ENCODE measurements at regions not wholly inside any gene's neighbourhood (a gene's known extent, or its start where the extent isn't known, plus 50 kb on each side); places are given as distances from the start of the nearest gene placed in this dataset.

GRCh38 chr10:29176845-29177832, 111.7 kb upstream of the LYZL1 start (continued):
- TF ChIP-seq STAT1 (IDR thresholded peaks at IDR 0.05; ENCODE audit: unreplicated experiment) (no peak), NANOG (IDR thresholded peaks at IDR 0.05; ENCODE audit: borderline replicate concordance) (no peak), JUNB (IDR thresholded peaks at IDR 0.05; ENCODE audit: unreplicated experiment) (no peak), CREB1 (CRISPR knock-in tag; IDR thresholded peaks at IDR 0.05; ENCODE audit: low read depth) (no peak), EZH2phosphoT487 (IDR thresholded peaks at IDR 0.05; ENCODE audit: unreplicated experiment) (no peak), ZNF331 (CRISPR knock-in tag; IDR thresholded peaks at IDR 0.05; ENCODE audit: low read depth) (no peak)
- TF ChIP-seq, protein P1, sequence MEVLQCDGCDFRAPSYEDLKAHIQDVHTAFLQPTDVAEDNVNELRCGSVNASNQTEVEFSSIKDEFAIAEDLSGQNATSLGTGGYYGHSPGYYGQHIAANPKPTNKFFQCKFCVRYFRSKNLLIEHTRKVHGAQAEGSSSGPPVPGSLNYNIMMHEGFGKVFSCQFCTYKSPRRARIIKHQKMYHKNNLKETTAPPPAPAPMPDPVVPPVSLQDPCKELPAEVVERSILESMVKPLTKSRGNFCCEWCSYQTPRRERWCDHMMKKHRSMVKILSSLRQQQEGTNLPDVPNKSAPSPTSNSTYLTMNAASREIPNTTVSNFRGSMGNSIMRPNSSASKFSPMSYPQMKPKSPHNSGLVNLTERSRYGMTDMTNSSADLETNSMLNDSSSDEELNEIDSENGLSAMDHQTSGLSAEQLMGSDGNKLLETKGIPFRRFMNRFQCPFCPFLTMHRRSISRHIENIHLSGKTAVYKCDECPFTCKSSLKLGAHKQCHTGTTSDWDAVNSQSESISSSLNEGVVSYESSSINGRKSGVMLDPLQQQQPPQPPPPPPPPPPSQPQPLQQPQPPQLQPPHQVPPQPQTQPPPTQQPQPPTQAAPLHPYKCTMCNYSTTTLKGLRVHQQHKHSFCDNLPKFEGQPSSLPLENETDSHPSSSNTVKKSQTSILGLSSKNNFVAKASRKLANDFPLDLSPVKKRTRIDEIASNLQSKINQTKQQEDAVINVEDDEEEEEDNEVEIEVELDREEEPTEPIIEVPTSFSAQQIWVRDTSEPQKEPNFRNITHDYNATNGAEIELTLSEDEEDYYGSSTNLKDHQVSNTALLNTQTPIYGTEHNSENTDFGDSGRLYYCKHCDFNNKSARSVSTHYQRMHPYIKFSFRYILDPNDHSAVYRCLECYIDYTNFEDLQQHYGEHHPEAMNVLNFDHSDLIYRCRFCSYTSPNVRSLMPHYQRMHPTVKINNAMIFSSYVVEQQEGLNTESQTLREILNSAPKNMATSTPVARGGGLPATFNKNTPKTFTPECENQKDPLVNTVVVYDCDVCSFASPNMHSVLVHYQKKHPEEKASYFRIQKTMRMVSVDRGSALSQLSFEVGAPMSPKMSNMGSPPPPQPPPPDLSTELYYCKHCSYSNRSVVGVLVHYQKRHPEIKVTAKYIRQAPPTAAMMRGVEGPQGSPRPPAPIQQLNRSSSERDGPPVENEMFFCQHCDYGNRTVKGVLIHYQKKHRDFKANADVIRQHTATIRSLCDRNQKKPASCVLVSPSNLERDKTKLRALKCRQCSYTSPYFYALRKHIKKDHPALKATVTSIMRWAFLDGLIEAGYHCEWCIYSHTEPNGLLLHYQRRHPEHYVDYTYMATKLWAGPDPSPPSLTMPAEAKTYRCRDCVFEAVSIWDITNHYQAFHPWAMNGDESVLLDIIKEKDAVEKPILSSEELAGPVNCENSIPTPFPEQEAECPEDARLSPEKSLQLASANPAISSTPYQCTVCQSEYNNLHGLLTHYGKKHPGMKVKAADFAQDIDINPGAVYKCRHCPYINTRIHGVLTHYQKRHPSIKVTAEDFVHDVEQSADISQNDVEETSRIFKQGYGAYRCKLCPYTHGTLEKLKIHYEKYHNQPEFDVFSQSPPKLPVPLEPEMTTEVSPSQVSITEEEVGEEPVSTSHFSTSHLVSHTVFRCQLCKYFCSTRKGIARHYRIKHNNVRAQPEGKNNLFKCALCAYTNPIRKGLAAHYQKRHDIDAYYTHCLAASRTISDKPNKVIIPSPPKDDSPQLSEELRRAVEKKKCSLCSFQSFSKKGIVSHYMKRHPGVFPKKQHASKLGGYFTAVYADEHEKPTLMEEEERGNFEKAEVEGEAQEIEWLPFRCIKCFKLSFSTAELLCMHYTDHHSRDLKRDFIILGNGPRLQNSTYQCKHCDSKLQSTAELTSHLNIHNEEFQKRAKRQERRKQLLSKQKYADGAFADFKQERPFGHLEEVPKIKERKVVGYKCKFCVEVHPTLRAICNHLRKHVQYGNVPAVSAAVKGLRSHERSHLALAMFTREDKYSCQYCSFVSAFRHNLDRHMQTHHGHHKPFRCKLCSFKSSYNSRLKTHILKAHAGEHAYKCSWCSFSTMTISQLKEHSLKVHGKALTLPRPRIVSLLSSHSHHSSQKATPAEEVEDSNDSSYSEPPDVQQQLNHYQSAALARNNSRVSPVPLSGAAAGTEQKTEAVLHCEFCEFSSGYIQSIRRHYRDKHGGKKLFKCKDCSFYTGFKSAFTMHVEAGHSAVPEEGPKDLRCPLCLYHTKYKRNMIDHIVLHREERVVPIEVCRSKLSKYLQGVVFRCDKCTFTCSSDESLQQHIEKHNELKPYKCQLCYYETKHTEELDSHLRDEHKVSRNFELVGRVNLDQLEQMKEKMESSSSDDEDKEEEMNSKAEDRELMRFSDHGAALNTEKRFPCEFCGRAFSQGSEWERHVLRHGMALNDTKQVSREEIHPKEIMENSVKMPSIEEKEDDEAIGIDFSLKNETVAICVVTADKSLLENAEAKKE (CRISPR knock-in tag; IDR thresholded peaks at IDR 0.05) = no peak

GRCh38 chr10:29181936-29182335, 106.9 kb upstream of the LYZL1 start:
- H3K4me3 Mint-ChIP-seq = no peak overlapping the region
- Histone ChIP-seq H4K20me1 (replicated peaks; ENCODE audit: insufficient read depth) (no peaks in the 10 kb centered on the region), H3K27me3 (ENCODE audit: insufficient read depth) (no peaks in the 10 kb centered on the region), H3K9me2 (ENCODE audit: insufficient read depth) (no peaks in the 10 kb centered on the region; the same call in 1 of the 2 replicates), H3K4me3 (no peak overlapping the region), H3K79me2 (replicated peaks; ENCODE audit: insufficient read depth) (no peaks in the 10 kb centered on the region), H2AFZ (peak overlapping the region; percentile 84), H3K27ac (ENCODE audit: low read depth) (no peak overlapping the region), H3K4me2 (no peak overlapping the region), H3K4me1 (ENCODE audit: insufficient read depth) (no peaks in the 10 kb centered on the region), H3K36me3 (ENCODE audit: insufficient read depth) (no peaks in the 10 kb centered on the region), H3F3A (replicated peaks; ENCODE audit: low read depth) (no peaks in the 10 kb centered on the region)
- peaks cover 5% of the 10 kb centered on the region for H3K27me3 Mint-ChIP-seq (ENCODE audit: insufficient read depth, low read depth, poor library complexity)
- H3K4me1 Mint-ChIP-seq = peaks cover 6% of the 10 kb centered on the region; the same call in 2 of the 3 replicates
- DNase-seq (ENCODE audit: low spot score) (no peak), ATAC-seq (no peak)
- H3K36me3 Mint-ChIP-seq (ENCODE audit: low read depth) = no peaks in the 10 kb centered on the region
- no peaks in the 10 kb centered on the region for H3K9me3 Mint-ChIP-seq
- no peak overlapping the region for H3K27ac Mint-ChIP-seq
- TF ChIP-seq CREB1 (CRISPR knock-in tag; IDR thresholded peaks at IDR 0.05; ENCODE audit: low read depth) (no peak), EZH2 (IDR thresholded peaks at IDR 0.05; ENCODE audit: low read depth, unreplicated experiment) (no peak), POLR2AphosphoS5 (IDR thresholded peaks at IDR 0.05; ENCODE audit: low read depth) (no peak), ZNF331 (CRISPR knock-in tag; IDR thresholded peaks at IDR 0.05; ENCODE audit: low read depth) (no peak), CTCF (conservative IDR thresholded peaks at IDR 0.05; ENCODE audit: low read depth in 2 of 2) (no peak), NANOG (IDR thresholded peaks at IDR 0.05; ENCODE audit: borderline replicate concordance) (no peak), STAT1 (IDR thresholded peaks at IDR 0.05; ENCODE audit: unreplicated experiment) (no peak), ZNF114 (CRISPR knock-in tag; IDR thresholded peaks at IDR 0.05) (no peak)
- TF ChIP-seq, protein P2, sequence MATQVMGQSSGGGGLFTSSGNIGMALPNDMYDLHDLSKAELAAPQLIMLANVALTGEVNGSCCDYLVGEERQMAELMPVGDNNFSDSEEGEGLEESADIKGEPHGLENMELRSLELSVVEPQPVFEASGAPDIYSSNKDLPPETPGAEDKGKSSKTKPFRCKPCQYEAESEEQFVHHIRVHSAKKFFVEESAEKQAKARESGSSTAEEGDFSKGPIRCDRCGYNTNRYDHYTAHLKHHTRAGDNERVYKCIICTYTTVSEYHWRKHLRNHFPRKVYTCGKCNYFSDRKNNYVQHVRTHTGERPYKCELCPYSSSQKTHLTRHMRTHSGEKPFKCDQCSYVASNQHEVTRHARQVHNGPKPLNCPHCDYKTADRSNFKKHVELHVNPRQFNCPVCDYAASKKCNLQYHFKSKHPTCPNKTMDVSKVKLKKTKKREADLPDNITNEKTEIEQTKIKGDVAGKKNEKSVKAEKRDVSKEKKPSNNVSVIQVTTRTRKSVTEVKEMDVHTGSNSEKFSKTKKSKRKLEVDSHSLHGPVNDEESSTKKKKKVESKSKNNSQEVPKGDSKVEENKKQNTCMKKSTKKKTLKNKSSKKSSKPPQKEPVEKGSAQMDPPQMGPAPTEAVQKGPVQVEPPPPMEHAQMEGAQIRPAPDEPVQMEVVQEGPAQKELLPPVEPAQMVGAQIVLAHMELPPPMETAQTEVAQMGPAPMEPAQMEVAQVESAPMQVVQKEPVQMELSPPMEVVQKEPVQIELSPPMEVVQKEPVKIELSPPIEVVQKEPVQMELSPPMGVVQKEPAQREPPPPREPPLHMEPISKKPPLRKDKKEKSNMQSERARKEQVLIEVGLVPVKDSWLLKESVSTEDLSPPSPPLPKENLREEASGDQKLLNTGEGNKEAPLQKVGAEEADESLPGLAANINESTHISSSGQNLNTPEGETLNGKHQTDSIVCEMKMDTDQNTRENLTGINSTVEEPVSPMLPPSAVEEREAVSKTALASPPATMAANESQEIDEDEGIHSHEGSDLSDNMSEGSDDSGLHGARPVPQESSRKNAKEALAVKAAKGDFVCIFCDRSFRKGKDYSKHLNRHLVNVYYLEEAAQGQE (IDR thresholded peaks at IDR 0.05; ENCODE audit: unreplicated experiment) = no peak

Data from GM23338 (cell line).